Activated gamma-delta T cell treated with Interleukin-2 at 50 U/mL for 16 hours (primary cell): ENCODE measurements at regions not wholly inside any gene's neighbourhood (a gene's known extent, or its start where the extent isn't known, plus 50 kb on each side); places are given as distances from the start of the nearest gene placed in this dataset.

Experiments
- DNase-seq: peaks from one replicate; pipeline ENCODE4 v3.0.0-alpha.2; 2020

DNA sequence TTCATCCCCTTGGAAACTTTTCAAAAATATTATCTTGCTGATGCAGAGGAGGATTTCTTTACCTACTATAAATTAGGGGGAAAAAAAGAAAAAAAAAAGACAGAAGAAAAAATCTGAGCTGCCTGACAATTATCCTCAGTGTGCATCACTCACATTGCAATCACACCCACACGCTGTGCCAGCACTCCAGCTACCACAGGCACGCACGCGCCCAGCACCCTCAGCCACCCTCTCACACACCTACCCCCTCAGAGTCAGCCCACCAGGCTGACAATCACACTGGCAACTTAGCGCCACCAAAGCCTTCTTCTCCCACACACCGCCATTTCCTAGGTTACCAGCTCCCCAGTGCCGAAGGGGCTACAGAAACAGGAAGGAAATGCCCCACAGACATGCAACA, 236.1 kb downstream of the KCNA4 start:
- DNase-seq = no peak

DNA sequence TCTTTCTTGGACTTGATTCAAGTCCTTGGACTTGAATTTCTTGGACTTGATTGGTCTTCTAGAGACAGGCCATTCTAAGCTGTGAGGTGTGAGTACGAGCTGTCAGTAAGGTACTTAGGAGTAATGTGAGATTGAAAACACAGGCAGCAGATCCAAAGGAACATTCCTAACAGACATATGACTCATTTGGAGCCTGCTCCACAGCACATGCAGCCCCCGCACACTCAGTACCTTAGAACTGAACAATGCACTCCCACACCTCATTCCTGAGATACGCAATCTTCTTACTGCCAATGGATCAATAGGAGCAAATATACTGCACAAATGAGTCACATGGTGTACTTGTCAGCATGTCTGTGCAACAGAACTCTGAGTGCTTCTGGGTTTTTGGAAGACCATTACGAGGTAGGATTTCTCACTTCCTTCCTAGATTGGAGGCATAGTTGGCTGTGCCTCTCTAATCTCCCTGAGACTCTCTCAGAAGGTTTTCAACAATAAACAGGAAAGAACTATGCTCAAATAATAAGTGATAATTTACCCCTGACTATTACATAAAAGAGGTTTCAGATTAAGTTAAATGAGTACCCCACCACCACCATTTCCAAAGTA, 243.1 kb downstream of the KCNA4 start:
- DNase-seq = no peak

DNA sequence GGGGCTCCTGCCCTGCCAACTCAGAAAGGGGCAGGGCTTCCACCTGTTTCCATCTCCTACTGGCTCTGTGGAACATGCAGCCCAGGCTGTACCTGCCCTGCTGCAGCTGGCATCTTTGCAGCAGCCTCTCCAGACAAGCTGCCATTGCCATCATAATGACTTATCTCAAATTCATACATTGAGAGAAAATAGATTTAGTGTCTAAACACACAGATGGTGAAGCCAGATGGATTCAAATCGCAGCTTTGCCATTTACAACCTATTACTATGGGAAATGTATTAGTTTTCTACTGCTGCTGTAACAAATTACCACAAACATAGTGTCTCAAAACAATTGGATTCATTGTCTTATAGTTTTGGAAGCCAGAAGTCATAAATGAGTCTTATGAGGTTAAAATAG, 260.0 kb downstream of the KCNA4 start:
- DNase-seq = no peak

DNA sequence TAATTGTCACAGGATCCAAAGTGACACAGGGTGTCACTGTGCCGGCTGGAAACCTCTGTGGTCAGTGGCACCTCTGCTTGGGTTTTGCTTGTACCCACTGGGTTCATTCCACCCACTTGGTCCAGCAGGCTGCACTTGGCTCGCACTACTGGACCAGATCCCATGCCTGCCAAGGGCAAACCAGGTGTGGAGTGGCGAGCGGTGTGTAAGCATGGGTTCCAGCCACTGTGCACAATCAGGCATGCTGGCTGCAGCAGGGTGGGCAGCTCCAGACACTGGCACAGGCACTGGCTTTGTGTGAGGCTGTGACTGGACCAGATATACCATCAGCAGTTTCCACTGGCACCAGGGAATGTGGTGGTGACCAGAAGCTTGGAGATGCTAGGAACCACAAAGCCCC, 261.4 kb downstream of the KCNA4 start:
- DNase-seq = no peak

DNA sequence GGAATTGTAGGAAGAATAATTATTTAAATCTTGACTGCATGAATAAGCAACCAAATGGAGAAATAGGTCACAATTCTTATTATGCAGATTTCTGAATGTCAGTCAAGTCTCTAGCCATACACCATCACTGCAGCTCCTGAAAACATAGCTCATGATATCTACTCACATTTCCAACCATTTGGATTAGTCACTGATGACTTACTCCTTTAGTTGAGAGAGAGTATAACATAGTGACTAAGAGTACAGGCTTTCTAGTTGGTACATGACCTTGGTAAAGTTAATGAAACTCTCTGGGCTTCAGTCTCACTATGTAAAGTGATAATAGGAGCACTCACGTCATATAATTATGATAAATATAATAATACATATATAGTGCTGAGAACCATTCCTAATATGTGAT, 265.2 kb downstream of the KCNA4 start:
- DNase-seq = no peak

DNA sequence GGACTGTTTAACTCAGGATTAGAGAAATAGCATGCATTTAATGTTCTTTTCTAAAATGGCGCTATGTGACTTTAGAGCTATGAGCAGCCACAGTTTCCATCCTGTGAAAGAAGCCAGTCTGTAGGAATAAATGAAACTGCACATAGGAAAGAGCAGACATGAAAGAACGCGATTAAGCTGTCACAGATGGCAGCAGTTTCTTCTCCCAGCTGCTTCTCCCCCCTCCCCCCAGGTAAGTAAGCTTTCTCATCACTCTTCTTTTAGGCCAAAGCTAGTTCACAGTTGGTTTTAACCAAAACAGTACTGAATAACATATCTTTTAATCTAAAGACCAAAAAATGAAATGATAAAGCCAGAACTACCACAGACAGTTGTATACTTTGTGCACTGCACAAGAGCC, 266.4 kb downstream of the KCNA4 start:
- no peak for DNase-seq

DNA sequence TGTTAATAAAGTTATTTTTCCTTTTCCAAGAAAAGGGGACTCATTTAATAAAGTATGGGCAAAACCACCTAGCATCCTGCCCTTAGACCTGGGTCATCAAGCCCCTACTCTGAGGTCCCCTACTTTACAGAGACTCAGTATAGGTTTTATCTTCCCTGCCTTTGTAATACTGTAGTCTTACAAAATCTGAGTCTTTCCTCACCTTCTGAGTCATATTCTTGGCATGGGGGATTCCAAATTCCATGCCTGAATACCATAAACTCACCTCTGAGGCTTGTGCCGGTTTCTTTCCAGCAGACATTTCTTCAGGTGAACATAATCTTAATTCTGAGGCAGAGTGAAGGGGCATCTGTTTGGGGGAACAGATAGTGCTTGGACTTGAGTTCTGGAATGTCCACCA, 282.5 kb downstream of the KCNA4 start:
- no peak for DNase-seq

DNA sequence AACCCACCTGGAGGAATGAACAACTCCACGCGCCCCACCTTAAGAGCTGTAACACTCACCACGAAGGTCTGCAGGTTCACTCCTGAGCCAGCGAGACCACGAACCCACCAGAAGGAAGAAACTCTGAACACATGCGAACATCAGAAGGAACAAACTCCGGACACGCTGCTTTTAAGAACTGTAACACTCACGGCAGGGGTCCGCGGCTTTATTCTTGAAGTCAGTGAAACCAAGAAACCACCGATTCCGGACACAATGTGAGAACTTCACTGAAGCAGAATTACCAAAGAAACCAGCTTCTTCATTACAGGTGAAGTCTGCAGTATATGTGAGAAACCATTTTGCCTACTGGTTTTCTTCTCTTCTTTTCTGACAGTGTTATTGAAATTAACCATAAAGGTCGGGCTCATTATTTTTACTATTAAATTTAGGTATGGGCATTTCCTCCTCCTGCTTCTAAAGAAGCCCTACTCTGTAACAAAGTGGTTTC, 303.0 kb downstream of the KCNA4 start:
- DNase-seq = no peak

DNA sequence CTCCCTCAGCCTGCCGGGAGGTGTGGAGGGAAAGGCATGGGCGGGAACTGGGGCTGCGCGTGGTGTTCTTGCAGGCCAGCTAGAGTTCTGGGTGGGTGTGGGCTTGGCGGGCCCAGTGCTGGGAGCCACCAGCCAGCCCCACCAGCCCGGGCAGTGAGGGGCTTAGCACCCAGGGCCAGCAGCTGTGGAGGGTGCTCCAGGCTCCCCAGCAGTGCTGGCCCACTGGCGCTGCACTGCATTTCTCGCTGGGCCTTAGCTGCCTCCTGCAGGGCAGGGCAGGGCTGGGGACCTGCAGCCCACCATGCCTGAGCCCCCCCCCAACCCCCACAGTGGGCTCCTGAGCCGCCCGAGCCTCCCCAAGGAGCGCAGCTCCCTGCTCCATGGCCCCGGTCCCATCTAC, 304.2 kb downstream of the KCNA4 start:
- DNase-seq = no peak

DNA sequence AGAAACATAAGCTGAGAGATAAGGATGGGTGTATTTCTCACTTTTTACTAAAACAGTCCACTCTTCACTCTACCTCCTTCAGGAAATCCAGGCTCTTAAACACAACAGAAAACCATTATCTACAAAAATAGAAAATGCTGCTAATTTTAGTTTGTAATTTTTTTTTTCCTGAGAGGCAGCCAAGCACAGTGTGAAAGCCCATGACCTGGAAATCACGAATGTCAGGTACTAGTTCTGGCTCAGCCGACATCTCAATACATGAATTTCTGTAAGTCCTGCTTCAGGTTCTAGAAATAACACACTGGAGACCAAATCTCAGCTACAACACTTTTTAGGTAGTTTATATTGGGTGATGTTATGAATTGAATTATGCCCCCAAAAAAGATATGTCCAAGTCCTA, 308.9 kb downstream of the KCNA4 start:
- no peak for DNase-seq

DNA sequence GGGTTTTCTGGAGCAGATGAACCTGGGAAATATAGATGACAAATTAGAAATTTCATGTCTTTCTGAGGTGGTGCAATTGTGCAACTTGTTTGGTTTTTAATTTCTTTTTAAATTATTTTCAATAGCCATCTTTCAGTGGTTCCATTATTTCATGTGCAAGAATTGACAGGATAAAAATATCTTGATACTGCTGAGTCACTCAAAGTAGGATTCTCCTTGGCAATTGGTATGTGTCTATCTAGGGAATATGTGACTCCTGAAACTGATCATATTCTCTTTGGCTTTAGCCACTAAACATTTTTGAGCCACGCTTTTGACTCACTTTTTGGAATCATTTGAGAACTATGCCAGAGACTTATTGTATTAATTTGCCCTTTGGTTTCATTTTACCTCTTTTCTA, 331.5 kb downstream of the KCNA4 start:
- no peak for DNase-seq

DNA sequence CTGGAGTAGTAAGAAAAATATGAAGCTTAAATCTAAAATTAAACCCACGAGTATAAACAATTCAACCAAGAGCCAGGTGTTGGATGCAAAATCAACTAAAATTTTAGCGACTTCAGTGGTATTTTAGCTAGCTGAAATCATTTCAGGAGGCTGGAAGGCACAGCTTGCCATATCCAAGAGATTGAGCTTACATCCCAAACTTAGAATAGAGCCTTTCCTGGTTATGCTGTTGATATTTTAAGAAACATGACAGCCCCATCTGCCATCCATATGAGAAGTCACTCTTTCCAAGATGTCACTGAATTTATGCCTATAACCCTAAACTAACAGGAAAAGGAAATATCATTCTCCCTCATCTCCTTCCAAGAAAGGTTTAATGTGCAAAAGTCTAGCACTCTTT, 334.0 kb downstream of the KCNA4 start:
- DNase-seq = no peak

DNA sequence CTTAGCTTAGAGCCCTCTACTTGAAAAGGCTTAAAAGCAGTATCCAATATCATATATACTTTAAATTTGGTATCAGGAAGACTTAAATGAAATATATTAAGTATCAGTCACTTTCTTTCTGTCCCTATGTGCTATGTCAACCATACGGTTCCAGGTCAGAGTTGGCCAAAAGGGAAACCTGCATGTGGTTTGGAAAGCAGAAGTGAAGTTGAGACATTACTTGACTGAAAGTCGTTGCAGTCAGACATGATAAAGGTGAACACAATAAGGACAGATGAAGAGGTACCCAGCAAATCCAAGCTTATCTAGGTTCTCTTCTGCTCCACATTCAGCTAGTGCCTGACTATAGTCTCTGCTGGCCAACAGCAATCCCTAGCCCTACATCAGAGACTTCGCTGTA, 336.8 kb downstream of the KCNA4 start:
- DNase-seq = no peak

DNA sequence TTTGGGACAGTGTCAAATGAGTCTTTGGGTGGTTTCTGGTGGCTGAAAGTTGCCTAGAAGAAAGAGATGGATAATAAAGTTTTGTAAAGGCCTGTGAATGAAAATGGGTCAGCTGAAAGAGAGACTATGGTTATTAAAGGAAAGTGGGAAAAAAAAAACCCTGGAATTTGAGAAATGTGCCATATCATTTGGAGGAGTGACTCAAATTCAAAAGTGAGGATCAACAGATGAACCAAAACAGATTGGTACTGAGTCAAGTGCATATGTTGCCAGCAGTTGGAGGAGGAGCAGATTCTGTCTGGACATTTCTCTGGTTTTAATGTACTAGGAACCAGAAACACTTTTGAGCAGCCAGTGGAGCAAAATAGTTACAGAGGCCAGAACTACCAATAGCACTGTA, 339.8 kb downstream of the KCNA4 start:
- DNase-seq = no peak

DNA sequence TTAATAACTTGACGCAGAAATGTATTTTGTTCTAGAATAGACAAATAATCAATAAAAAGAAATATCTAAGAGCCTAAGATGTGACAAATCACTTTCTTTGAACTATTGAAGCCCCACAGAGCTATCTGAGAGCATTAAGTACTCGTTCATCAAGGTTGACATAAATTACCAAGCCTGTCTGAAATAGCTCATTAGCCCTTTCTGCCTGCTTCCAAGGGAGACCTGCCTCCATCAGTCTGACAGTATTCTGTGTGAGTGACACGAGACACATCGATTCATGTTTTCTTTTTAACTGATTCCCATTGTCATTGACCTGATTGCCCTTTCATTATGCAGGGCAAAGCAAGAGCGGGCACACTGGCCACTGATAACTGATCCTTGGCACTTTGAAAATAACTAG, 347.5 kb downstream of the KCNA4 start:
- no peak for DNase-seq

DNA sequence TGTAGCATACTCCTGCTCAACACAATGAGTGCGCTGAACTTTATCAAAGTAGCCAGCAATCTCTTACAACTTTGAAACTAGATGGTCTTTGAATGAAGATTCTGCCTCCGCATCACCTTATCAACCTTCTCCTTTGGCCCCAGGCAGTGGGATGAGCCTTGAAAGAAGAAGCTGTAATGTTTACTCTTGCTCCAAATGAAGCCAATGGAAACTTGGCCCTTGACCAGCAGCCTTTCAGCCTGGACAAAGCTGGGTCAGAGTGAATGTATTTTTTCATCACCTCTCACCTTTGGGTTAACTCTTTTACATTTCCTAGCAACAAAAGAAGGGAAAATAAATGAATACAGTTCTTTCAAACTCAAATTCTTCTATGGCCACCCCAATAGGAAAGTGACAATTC, 359.1 kb downstream of the KCNA4 start:
- no peak for DNase-seq

DNA sequence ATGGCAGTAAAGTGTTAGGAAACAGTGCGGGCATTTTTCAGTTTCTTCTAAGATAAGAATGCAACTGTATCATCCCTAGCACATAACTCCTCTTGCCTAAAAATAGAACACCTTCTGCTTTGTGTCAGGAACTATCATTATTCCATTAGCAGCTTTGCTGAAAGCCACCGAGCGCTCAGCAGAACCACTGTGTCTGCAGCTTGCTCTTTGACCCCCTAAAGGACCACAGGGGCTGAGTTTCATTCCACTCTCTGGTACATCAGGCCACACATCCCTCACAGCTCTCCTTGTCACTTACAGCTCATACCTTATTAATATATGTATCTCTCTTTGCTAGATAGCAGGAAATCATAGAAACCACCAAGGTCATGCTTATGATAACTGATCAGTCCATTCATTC, 360.2 kb downstream of the KCNA4 start:
- DNase-seq = no peak

DNA sequence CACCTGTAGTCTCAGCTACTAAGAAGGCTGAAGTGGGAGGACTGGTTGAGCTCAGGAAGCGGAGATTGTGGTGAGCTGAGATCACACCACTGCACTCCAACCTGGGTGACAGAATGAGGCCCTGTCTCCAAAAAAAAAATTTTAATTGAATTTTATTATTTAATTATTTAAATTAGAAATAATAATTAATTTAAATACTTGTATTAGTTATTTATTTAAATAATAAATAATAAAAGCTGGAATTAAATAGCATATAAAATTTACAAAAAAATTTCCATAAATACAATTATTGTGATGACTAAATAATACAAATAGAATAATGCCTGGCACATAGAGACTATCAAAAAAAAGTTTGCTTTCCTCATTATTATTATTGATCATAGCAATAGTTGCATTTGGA, 371.5 kb downstream of the KCNA4 start:
- DNase-seq = no peak

DNA sequence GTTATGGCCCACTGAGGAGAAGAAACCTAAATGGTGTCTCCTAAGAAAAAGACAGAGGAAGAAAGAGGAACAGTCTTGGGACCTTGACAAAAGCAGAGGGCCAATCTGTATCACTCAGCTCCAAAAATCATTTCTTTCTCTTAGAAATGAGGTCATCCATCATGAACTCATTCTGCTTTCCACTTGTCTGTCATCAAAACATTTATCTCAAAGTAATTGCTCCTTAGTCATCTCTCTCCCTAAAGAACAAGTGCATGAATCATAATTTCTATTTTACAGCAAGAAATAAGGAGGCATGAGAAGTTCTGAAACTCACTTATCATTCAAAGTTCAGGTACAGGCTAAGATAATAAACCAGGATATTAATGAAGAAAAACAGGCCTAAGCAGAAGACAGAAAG, 375.6 kb downstream of the KCNA4 start:
- DNase-seq = no peak

DNA sequence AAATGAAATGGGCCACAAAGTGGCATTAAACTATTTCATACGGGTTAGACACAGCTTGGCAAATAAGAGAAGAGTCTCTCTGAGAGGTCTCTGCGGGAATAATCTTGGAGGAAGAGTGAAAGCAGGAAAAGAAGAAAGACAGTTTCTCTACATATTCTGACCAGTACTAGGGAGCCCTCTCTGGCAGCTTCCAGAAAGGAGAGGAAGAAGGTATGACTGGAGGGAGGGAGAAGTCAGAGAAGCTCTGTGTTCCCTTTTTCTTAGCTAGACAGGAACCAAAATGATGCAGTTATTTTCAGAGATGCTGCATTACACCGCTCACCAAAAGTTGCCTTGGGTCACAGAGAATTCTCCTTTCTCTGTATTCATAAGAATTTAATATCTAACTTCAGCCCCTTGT, 382.1 kb downstream of the KCNA4 start:
- no peak for DNase-seq

DNA sequence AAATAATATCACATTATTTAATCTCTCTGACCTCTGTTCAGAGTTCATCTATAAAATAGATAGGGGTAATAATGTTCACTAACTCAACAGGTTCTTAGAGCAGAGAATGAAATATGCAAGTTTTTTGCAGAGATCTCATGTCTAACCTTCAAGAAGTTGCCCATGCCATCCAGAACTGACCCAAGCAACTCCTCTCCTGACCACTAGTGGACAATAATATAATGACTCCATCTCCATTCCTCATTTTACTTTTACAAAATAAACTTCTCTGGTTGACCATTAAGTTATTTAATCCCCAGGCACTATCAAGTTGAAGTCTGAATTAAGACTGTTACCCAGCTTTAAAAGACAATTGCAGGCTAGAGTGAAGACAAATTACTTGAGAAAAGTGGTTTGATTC, 382.6 kb downstream of the KCNA4 start:
- no peak for DNase-seq

DNA sequence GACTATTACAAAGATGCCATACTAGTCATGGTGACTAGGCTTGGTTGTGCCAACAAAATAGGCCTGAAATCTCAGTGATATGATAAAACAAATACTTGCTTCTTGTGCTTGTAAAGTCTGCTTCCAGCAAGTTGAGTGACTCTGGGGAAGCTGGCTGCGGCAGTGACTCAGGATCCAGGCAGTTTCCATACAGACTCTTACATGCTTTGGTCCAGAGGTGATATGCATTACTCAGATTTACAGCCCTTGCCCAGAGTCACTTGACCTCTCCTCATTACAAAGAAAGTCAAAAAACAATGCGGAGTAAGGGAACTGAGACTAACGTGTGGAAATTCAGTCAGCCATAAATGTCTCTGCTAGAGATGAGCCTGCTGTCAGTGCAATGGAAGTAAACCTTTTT, 387.5 kb downstream of the KCNA4 start:
- DNase-seq = no peak

DNA sequence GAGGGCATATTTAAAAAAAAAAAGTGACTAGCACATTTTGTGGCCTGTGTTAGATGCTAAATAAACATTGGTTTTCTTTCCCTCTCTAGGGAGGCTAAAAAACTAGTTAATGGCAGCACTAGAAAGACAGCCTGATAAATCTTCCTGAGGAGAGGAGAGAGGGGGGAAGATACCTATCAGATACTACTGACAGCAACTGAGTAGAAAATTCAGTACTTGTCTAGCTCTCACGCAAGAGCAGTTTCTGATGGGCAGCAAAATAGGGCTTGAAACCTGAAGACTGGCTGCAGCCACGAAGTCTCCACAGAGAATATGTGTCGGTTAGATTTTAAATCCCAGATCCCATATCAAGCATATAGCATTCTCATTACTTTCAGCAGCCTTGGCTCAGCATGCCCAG, 388.2 kb downstream of the KCNA4 start:
- DNase-seq = no peak

DNA sequence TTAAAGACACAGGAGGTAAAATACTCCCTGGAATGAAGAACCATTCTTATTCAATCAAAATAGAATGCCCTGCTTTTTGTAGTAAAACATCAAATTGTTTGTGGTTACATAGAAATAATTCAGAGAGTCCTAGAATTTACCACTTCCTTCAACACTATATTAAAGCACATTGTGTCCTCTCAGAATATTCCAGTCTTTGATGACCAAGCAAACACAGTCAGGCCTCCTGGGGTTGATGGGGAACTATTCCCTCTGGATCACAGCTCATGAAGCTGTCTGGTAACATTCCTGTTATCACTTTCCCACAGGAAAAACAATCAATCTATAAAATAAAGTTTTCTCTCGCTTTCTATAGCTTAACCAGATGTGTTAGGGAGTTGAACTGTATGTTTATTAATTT, 389.3 kb downstream of the KCNA4 start:
- no peak for DNase-seq

DNA sequence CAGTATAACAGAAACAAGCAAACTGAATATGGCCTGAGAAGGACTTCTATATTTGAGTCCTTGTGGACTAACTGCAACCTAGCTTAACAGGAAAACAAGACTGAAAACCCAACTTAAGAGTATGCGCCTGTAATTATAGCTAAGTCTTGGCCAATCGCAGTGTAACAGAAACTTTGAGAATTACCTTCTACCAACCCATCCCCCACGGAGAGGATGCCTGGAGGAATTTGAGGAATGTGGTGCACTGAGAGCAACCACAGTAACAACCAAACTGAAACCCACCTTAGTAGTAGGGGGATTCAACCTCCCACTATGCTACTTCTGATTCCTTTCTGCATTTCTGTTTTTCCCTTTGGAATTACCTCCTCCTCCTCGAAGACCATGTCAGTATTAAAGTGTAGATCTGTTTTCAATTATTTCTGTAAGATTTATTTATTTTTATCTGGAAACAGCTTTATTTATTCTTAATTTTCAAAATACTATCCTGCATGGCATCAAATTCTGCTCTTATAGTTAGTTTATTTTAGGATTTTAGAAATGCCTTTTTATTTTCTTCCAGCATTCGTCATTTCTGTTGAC, 393.6 kb downstream of the KCNA4 start:
- no peak for DNase-seq

DNA sequence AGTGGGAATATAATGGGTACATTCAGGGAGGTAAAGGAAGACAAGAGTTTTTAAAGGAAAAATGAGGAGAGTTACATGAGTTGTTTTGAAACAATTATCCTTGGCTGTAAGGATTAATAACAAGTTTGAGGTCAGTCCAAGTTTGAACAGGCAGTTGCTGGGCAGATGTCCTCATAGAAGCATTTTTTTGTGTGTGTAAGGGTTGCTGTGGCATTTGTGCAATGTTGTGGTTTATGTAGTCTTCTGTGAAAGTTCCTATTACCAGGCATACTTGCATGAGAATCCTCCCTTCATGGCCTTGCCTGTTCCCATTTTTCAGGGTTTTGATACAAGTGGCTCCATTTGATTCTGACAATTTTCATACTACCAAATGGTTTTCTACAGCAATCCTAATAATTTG, 400.2 kb downstream of the KCNA4 start:
- DNase-seq = no peak
